ENCODE measurements at regions not wholly inside any gene's neighbourhood (a gene's known extent, or its start where the extent isn't known, plus 50 kb on each side); places are given as distances from the start of the nearest gene placed in this dataset.

DNA sequence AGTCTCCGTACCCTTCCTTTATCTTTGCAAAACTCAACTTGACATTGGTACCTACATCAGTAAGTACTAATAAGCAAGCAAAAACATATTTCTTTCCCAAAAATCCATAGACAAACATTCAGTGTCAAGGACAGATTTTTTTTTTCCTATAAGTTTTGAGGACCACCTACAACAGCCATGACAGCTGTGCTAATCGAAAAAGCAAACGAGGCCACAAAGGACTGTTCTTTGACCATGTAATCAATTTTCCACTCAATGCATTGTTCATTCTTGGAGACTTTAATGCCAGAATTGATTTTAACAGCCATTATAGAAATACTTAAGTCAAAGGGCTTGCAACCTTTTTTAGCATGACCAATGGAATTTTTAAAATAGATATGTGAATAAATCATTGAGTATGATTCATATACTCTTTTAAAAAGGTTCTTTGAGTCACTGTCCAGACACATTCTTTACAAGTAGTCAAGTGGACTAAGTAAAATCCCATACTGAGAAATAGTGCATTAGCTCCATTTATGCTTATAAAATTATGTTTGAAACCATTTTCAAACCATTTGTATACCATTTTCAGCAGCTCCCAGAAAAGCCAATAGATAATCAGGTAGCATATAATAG lies 323.9 kb downstream of the MZT1 start:
- TF ChIP-seq YY1 (IDR thresholded peaks at IDR 0.05; ENCODE audit: low read depth) = no peak
- no peak for TF ChIP-seq CREB1 (IDR thresholded peaks at IDR 0.05; ENCODE audit: low read depth)
- no peak for TF ChIP-seq REST (IDR thresholded peaks at IDR 0.05; ENCODE audit: low read depth)
- TF ChIP-seq FOXM1 (IDR thresholded peaks at IDR 0.05; ENCODE audit: borderline replicate concordance, low read depth) = no peak
- TF ChIP-seq TEAD4 (IDR thresholded peaks at IDR 0.05) = no peak
- no peak for TF ChIP-seq EP300 (IDR thresholded peaks at IDR 0.05; ENCODE audit: borderline replicate concordance)

DNA sequence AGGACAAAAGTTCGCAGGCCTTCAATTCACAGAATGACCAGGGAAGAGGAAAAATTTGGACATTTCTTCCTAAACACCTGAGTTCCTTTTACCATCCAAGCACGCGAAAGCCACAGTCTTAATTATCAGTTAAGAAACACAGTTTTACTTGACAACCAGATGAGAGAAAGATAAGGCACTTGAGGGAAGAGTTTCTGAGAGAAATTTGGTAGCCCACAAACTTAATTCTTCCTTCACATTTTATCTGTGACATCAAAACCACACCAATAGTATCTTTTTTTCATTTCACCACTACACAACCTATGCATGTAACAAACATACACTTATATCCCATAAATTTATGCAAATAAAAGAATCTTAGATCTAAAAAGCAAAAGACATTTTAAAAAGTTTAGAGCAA lies 326.6 kb downstream of the MZT1 start:
- TF ChIP-seq, protein P1, sequence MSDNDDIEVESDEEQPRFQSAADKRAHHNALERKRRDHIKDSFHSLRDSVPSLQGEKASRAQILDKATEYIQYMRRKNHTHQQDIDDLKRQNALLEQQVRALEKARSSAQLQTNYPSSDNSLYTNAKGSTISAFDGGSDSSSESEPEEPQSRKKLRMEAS (IDR thresholded peaks at IDR 0.05) = no peak
- TF ChIP-seq TCF12 (IDR thresholded peaks at IDR 0.05; ENCODE audit: low read depth) (no peak), TAF1 (IDR thresholded peaks at IDR 0.05; ENCODE audit: low read depth) (no peak), NFIC (IDR thresholded peaks at IDR 0.05) (no peak), CEBPB (IDR thresholded peaks at IDR 0.05) (no peak), YY1 (IDR thresholded peaks at IDR 0.05; ENCODE audit: low read depth) (no peak)
- TF ChIP-seq, protein P2, sequence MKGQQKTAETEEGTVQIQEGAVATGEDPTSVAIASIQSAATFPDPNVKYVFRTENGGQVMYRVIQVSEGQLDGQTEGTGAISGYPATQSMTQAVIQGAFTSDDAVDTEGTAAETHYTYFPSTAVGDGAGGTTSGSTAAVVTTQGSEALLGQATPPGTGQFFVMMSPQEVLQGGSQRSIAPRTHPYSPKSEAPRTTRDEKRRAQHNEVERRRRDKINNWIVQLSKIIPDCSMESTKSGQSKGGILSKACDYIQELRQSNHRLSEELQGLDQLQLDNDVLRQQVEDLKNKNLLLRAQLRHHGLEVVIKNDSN (IDR thresholded peaks at IDR 0.05) = no peak

- TF ChIP-seq CEBPB (IDR thresholded peaks at IDR 0.05) = no peak
Measured at GRCh38 chr13:72399351-72399750, 328.1 kb downstream of the MZT1 start.

GRCh38 chr13:72397265-72397664 lies 330.2 kb downstream of the MZT1 start:
- TF ChIP-seq CEBPB (IDR thresholded peaks at IDR 0.05) (no peak), EGR1 (IDR thresholded peaks at IDR 0.05) (no peak), ZBTB7A (IDR thresholded peaks at IDR 0.05; ENCODE audit: low read depth) (no peak), YY1 (IDR thresholded peaks at IDR 0.05; ENCODE audit: low read depth) (no peak), EP300 (IDR thresholded peaks at IDR 0.05; ENCODE audit: borderline replicate concordance) (no peak), TCF12 (IDR thresholded peaks at IDR 0.05; ENCODE audit: low read depth) (no peak), NFIC (IDR thresholded peaks at IDR 0.05) (no peak), CREB1 (IDR thresholded peaks at IDR 0.05; ENCODE audit: low read depth) (no peak), RAD21 (IDR thresholded peaks at IDR 0.05; ENCODE audit: low read depth) (no peak), REST (IDR thresholded peaks at IDR 0.05; ENCODE audit: low read depth) (no peak), TEAD4 (IDR thresholded peaks at IDR 0.05) (no peak)
- TF ChIP-seq, protein P2 (IDR thresholded peaks at IDR 0.05) = no peak
- TF ChIP-seq, protein P1 (IDR thresholded peaks at IDR 0.05) = no peak

- TF ChIP-seq EP300 (IDR thresholded peaks at IDR 0.05; ENCODE audit: borderline replicate concordance) (no peak), TCF12 (IDR thresholded peaks at IDR 0.05; ENCODE audit: low read depth) (no peak), CEBPB (IDR thresholded peaks at IDR 0.05) (0 out of 2 replicates have a peak, but pooled peaks have one; percentile 13), CREB1 (IDR thresholded peaks at IDR 0.05; ENCODE audit: low read depth) (no peak)
- TF ChIP-seq, protein P2 (IDR thresholded peaks at IDR 0.05) = no peak
Measured at GRCh38 chr13:72390909-72391308, 336.5 kb downstream of the MZT1 start.

DNA sequence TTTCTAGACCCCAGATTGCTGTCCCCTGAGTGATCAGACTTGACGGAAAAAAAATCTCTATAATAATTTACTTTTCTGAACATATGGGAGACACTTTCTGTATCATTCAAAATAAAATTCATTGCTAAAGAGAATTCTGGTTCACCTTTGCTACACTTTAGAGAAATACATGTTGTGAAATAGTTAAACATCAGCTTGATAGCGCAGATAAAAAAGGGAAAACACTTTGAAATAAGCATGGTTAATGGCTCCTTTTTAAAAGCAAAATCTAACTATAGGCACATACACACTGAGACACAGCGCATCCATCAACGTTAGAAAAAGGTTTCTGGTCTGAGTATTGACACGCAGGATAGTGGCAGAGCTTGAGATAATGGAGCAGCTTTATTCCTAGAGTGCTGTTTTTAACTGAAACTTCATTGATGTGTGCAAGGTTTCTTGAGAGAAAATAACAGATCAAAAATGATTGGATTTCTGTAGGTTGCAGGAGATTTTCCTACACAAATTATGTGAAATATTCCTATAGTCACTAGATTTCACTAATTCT lies 341.2 kb downstream of the MZT1 start:
- TF ChIP-seq EP300 (IDR thresholded peaks at IDR 0.05; ENCODE audit: borderline replicate concordance) = no peak
- TF ChIP-seq TAF1 (IDR thresholded peaks at IDR 0.05; ENCODE audit: low read depth) = no peak
- TF ChIP-seq, protein P1 (IDR thresholded peaks at IDR 0.05) = no peak
- no peak for TF ChIP-seq YY1 (IDR thresholded peaks at IDR 0.05; ENCODE audit: low read depth)
- TF ChIP-seq REST (IDR thresholded peaks at IDR 0.05; ENCODE audit: low read depth) = no peak
- TF ChIP-seq EGR1 (IDR thresholded peaks at IDR 0.05) = no peak
- TF ChIP-seq, protein P2 (IDR thresholded peaks at IDR 0.05) = no peak
- no peak for TF ChIP-seq RAD21 (IDR thresholded peaks at IDR 0.05; ENCODE audit: low read depth)
- TF ChIP-seq TEAD4 (IDR thresholded peaks at IDR 0.05) = no peak
- TF ChIP-seq ZBTB7A (IDR thresholded peaks at IDR 0.05; ENCODE audit: low read depth) = no peak
- no peak for TF ChIP-seq FOXM1 (IDR thresholded peaks at IDR 0.05; ENCODE audit: borderline replicate concordance, low read depth)
- no peak for TF ChIP-seq CREB1 (IDR thresholded peaks at IDR 0.05; ENCODE audit: low read depth)
- no peak for TF ChIP-seq TCF12 (IDR thresholded peaks at IDR 0.05; ENCODE audit: low read depth)
